Activated CD8-positive, alpha-beta T cell treated with anti-CD3 and anti-CD28 coated beads for 36 hours (primary cell): ENCODE measurements at regions not wholly inside any gene's neighbourhood (a gene's known extent, or its start where the extent isn't known, plus 50 kb on each side); places are given as distances from the start of the nearest gene placed in this dataset.

ENCODE experiments used
- ATAC-seq: fragments of 200-7000 bp; cut with Tn5 transposase; one replicate; pipeline ENCODE4 v1.10.0; 2021; ENCODE audit warnings: mild to moderate bottlenecking, moderate library complexity
- CTCF ChIA-PET: fragments of 350-600 bp; sonication (Branson Sonifier 250); formaldehyde crosslinking; loops from one replicate; lab custom pipeline; 2021; ENCODE audit warnings: antibody characterized with exemption; lab: Charles Lee
- POLR2A ChIA-PET: fragments of 350-600 bp; sonication (Branson Sonifier 250); formaldehyde crosslinking; loops from one replicate; lab custom pipeline; 2021; ENCODE audit warnings: antibody characterized with exemption; lab: Charles Lee
- DNase-seq: peaks from one replicate; pipeline ENCODE4 v3.0.0-alpha.2; 2020
- H3K27ac Mint-ChIP-seq: one replicate; pipeline ENCODE4 v1.8.0; 2021; ENCODE audit warnings: mild to moderate bottlenecking, mixed read lengths
- H3K27me3 Mint-ChIP-seq: one replicate; pipeline ENCODE4 v1.8.0; 2021; ENCODE audit warnings: mixed read lengths
- H3K36me3 Mint-ChIP-seq: one replicate; pipeline ENCODE4 v1.8.0; 2021; ENCODE audit warnings: low read depth, mixed read lengths
- H3K4me1 Mint-ChIP-seq: one replicate; pipeline ENCODE4 v1.8.0; 2021; ENCODE audit warnings: low read depth, mixed read lengths
- H3K4me3 Mint-ChIP-seq: one replicate; pipeline ENCODE4 v1.8.0; 2021; ENCODE audit warnings: mild to moderate bottlenecking, moderate library complexity, mixed read lengths
- H3K9me3 Mint-ChIP-seq: one replicate; pipeline ENCODE4 v1.8.0; 2021; ENCODE audit warnings: mixed read lengths
- intact Hi-C: fragments of 100-400 bp; cut with micrococcal nuclease; formaldehyde crosslinking; loops from one replicate; pipeline ENCODE4 v1.10.0; 2022
- TF ChIP-seq, protein P1 (sequence below): fragments of 200-600 bp; IDR thresholded peaks from one replicate; pipeline ENCODE4 v1.8.0; 2022; ENCODE audit warnings: antibody characterized with exemption, mild to moderate bottlenecking

DNA sequence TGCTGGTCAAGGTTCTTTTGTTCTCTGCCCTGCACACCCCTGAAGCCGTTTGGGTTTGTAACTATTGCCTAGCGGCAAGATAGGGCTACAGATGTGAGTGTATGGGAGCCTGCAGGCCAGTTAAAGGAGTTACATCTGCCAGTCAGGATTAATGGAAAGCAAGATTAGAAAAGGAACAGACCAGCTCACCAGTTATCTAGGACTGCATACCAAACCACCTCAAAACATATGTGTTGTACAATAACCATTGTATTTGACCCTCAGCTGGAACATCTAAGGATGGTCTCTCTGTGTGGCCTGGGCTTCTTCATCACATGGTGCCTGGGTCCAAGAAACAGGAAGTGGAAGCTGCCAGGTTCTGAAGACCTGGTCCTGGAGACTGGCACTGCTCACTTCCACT is 52.5 kb upstream of the FBXO28 start:
- peaks cover 2% of the 10 kb centered on the region for H3K27me3 Mint-ChIP-seq
- DNase-seq (no peak), ATAC-seq (no peak)
- no peak overlapping the region for H3K4me3 Mint-ChIP-seq
- TF ChIP-seq, protein P1, sequence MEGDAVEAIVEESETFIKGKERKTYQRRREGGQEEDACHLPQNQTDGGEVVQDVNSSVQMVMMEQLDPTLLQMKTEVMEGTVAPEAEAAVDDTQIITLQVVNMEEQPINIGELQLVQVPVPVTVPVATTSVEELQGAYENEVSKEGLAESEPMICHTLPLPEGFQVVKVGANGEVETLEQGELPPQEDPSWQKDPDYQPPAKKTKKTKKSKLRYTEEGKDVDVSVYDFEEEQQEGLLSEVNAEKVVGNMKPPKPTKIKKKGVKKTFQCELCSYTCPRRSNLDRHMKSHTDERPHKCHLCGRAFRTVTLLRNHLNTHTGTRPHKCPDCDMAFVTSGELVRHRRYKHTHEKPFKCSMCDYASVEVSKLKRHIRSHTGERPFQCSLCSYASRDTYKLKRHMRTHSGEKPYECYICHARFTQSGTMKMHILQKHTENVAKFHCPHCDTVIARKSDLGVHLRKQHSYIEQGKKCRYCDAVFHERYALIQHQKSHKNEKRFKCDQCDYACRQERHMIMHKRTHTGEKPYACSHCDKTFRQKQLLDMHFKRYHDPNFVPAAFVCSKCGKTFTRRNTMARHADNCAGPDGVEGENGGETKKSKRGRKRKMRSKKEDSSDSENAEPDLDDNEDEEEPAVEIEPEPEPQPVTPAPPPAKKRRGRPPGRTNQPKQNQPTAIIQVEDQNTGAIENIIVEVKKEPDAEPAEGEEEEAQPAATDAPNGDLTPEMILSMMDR, result no peak
- H3K36me3 Mint-ChIP-seq, result no peaks in the 10 kb centered on the region
- H3K4me1 Mint-ChIP-seq, result peaks cover 2% of the 10 kb centered on the region
- intact Hi-C loops, result no loop called here
- ChIA-PET POLR2A (no interaction called here), CTCF (interaction anchor here (1.3 to 2.1 kb wide), 2 partner anchors 10 to 11 kb away, joined by 4 to 9 read pairs; no protein-coding TSS in a partner anchor)
- no peak overlapping the region for H3K27ac Mint-ChIP-seq
- no peaks in the 10 kb centered on the region for H3K9me3 Mint-ChIP-seq

DNA sequence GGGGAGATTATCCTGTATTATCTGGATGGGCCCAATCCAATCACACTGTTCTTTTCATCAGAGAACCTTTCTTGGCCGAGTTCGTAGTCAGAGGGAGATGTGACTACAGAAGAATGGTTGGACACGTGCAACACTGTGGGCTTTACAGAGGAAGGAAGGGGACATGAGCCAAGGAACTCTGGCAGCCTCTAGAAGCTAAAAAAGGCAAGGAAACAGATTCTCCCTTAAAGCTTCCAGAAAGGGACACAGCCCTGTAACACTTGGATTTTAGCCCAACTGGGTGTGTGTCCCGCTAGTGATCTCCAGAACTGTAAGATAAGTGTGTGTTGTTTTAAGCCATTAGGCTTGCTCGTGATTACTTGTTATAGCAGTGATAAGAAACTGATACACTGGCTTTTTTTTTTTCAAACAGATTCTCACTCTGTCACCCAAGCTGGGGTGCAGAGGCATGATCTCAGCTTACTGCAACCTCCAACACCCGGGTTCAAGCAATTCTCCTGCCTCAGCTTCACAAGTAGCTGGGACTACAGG is 53.9 kb upstream of the FBXO28 start:
- CTCF ChIA-PET, result interaction anchor here (1.3 kb wide), 1 partner anchor 12 kb away, joined by 4 read pairs; no protein-coding TSS in a partner anchor
- no peak overlapping the region for H3K4me3 Mint-ChIP-seq
- no peaks in the 10 kb centered on the region for H3K4me1 Mint-ChIP-seq
- intact Hi-C loops, result no loop called here
- no peak overlapping the region for H3K27ac Mint-ChIP-seq
- H3K27me3 Mint-ChIP-seq, result peaks cover 2% of the 10 kb centered on the region
- no peaks in the 10 kb centered on the region for H3K9me3 Mint-ChIP-seq
- no peak for ATAC-seq
- POLR2A ChIA-PET, result no interaction called here
- no peak for DNase-seq
- TF ChIP-seq, protein P1, result no peak
- H3K36me3 Mint-ChIP-seq, result no peaks in the 10 kb centered on the region

DNA sequence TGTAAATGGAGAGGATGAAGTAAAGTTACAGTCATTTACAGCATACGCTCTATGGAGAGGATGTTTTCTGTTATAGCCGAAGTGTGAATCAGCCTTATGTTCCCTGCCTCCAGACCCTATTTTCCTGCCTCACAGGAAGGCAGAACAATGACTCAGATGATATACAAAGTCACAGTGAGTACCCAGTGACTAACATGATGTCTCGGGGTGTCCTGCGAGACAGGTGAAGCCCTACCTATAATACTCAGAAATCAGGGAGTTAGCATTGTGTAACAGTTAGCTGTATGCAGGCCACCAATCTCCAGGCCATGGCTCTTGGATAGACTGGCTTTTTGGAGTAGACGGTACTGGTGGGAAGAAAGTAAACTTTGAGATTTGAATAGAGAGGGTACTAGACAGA is 55.6 kb upstream of the FBXO28 start:
- intact Hi-C loops, result no loop called here
- DNase-seq (no peak), ATAC-seq (no peak)
- Mint-ChIP-seq H3K4me1 (no peaks in the 10 kb centered on the region), H3K27me3 (peaks cover 2% of the 10 kb centered on the region), H3K27ac (no peak overlapping the region), H3K36me3 (no peaks in the 10 kb centered on the region), H3K9me3 (no peaks in the 10 kb centered on the region), H3K4me3 (no peak overlapping the region)
- ChIA-PET POLR2A (no interaction called here), CTCF (no interaction called here)
- TF ChIP-seq, protein P1, result no peak

DNA sequence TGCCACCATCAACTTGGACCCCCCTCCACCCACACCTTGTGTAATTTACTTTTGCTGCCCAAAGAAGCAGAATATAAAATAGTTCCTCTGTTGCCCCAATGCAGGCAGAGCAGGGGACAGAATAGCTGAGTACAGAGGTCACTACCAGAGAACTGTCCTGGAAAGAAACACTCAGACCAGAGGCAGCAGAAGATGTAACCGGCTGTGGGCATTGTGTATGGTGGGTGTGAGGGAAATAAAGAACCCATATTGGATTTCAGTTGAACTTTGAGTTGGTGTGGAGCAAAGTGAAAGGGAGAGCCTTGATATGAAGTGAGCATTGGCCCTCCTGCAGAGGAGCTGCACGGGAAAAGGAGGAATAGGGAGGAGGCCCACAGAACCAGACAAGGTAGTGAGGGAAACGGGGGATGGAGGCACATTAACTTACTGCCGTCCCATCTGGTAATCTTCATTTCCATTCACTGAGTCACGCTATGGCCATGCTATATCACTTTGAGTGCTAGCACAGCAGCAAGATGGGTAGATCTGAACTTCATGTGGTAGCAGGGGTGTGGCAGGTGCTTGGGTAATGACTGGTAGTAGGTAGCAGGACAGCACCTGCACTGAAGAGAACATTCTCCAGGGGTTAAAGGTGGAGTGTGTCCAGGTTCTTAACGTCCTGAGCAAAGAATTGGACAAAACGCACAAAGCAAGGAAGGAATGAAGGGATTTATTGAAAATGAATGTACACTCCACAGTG is 56.3 kb upstream of the FBXO28 start:
- DNase-seq (no peak), ATAC-seq (no peak)
- ChIA-PET POLR2A (interaction anchor here (0.7 kb wide), 1 partner anchor 237 kb away, joined by 3 read pairs; no protein-coding TSS in a partner anchor), CTCF (no interaction called here)
- no peak overlapping the region for H3K4me3 Mint-ChIP-seq
- TF ChIP-seq, protein P1, result no peak
- no peak overlapping the region for H3K27ac Mint-ChIP-seq
- H3K9me3 Mint-ChIP-seq, result no peaks in the 10 kb centered on the region
- no peaks in the 10 kb centered on the region for H3K27me3 Mint-ChIP-seq
- intact Hi-C loops, result no loop called here
- no peaks in the 10 kb centered on the region for H3K4me1 Mint-ChIP-seq
- no peaks in the 10 kb centered on the region for H3K36me3 Mint-ChIP-seq

DNA sequence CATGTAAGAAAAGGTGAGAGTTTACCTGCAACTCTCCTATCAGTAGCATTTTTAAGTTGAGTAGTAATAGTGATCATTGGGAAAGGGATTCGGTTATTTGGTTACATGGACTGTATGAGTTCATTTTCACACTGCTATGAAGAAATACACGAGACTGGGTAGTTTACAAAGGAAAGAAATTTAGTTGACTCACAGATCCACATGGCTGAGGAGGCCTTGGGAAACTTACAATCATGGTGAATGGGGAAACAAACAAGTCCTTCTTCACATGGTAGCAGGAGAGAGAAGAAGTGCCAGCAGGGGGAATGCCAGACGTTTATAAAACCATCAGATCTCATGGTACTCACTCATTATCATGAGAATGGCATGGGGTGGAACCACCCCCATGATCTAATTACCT is 59.3 kb upstream of the FBXO28 start:
- TF ChIP-seq, protein P1, result no peak
- no peak for ATAC-seq
- Mint-ChIP-seq H3K4me1 (no peaks in the 10 kb centered on the region), H3K9me3 (no peaks in the 10 kb centered on the region), H3K4me3 (no peak overlapping the region), H3K27me3 (peaks cover 3% of the 10 kb centered on the region), H3K27ac (no peak overlapping the region), H3K36me3 (no peaks in the 10 kb centered on the region)
- ChIA-PET CTCF (no interaction called here), POLR2A (no interaction called here)
- no peak for DNase-seq
- intact Hi-C loops, result no loop called here
